GM19372 (cell line): ENCODE measurements at regions not wholly inside any gene's neighbourhood (a gene's known extent, or its start where the extent isn't known, plus 50 kb on each side); places are given as distances from the start of the nearest gene placed in this dataset.

ENCODE experiments used
- ATAC-seq: cut with Tn5 transposase; IDR thresholded peaks from one replicate; pipeline ENCODE4 v1.9.1; 2021; ENCODE audit warnings: mild to moderate bottlenecking, low read depth, moderate library complexity; ENCODE audit not compliant: unreplicated experiment

GRCh38 chr9:107229241-107229741 is 53.8 kb upstream of the RAD23B start:
- ATAC-seq, result no peak
